ENCODE measurements at regions not wholly inside any gene's neighbourhood (a gene's known extent, or its start where the extent isn't known, plus 50 kb on each side); places are given as distances from the start of the nearest gene placed in this dataset.

- Histone ChIP-seq H3K9me1 (ENCODE audit: control insufficient read depth, extremely low read depth, insufficient read depth, low read length) (no peaks in the 10 kb centered on the region), H3K9me3 (ENCODE audit: control insufficient read depth, low read depth, low read length) (no peaks in the 10 kb centered on the region), H3K4me3 (ENCODE audit: control insufficient read depth in 2 of 3, extremely low read depth in 1 of 3, insufficient read depth in 2 of 3, low read depth in 1 of 3, low read length in 3 of 3) (no peak overlapping the region), H3K9ac (ENCODE audit: control insufficient read depth, extremely low read depth, insufficient read depth, low read length) (no peak overlapping the region), H3K27ac (ENCODE audit: control insufficient read depth, insufficient read depth, low read length) (no peak overlapping the region), H3K79me2 (ENCODE audit: control insufficient read depth, insufficient read depth, low read length) (no peaks in the 10 kb centered on the region), H3K4me1 (ENCODE audit: control insufficient read depth, extremely low read depth, insufficient read depth, low read length) (no peaks in the 10 kb centered on the region), H3K4me2 (ENCODE audit: control insufficient read depth, extremely low read depth, insufficient read depth, low read depth, low read length) (no peak overlapping the region), H4K20me1 (ENCODE audit: control insufficient read depth, extremely low read depth, insufficient read depth, low read length) (no peaks in the 10 kb centered on the region), H3K27me3 (ENCODE audit: control insufficient read depth, extremely low read depth, insufficient read depth, low read length) (no peaks in the 10 kb centered on the region), H3K36me3 (ENCODE audit: control insufficient read depth in 2 of 2, extremely low read depth in 1 of 2, insufficient read depth in 2 of 2, low read length in 2 of 2) (no peaks in the 10 kb centered on the region), H2AFZ (ENCODE audit: control insufficient read depth, low read length) (no peak overlapping the region)
- dilution Hi-C loops (cut with MboI; ENCODE audit: extremely low pct_ligation_motif_present, low sequenced_read_pairs) = no loop called here
- FAIRE-seq (no peak), DNase-seq (ENCODE audit: low read depth, low spot score) (no peak)
- no peak for TF ChIP-seq EZH2 (IDR thresholded peaks at IDR 0.05; ENCODE audit: low read length)
- no peak for TF ChIP-seq CTCF (optimal IDR thresholded peaks at IDR 0.05 in 1 of 3, IDR thresholded peaks at IDR 0.05 in 1 of 3, conservative IDR thresholded peaks at IDR 0.05 in 1 of 3; ENCODE audit: extremely low read depth in 1 of 3, insufficient read depth in 2 of 3, low read length in 3 of 3)
Measured at GRCh38 chr3:84680700-84681099, 278.1 kb upstream of the CADM2 start.

- Histone ChIP-seq H2AFZ (ENCODE audit: control insufficient read depth, low read length) (no peak overlapping the region), H3K4me3 (ENCODE audit: control insufficient read depth in 2 of 3, extremely low read depth in 1 of 3, insufficient read depth in 2 of 3, low read depth in 1 of 3, low read length in 3 of 3) (no peak overlapping the region), H4K20me1 (ENCODE audit: control insufficient read depth, extremely low read depth, insufficient read depth, low read length) (no peaks in the 10 kb centered on the region), H3K4me2 (ENCODE audit: control insufficient read depth, extremely low read depth, insufficient read depth, low read depth, low read length) (no peak overlapping the region), H3K36me3 (ENCODE audit: control insufficient read depth in 2 of 2, extremely low read depth in 1 of 2, insufficient read depth in 2 of 2, low read length in 2 of 2) (no peaks in the 10 kb centered on the region), H3K4me1 (ENCODE audit: control insufficient read depth, extremely low read depth, insufficient read depth, low read length) (no peaks in the 10 kb centered on the region), H3K9ac (ENCODE audit: control insufficient read depth, extremely low read depth, insufficient read depth, low read length) (no peak overlapping the region), H3K27ac (ENCODE audit: control insufficient read depth, insufficient read depth, low read length) (no peak overlapping the region), H3K79me2 (ENCODE audit: control insufficient read depth, insufficient read depth, low read length) (no peaks in the 10 kb centered on the region), H3K9me1 (ENCODE audit: control insufficient read depth, extremely low read depth, insufficient read depth, low read length) (no peaks in the 10 kb centered on the region), H3K9me3 (ENCODE audit: control insufficient read depth, low read depth, low read length) (no peaks in the 10 kb centered on the region), H3K27me3 (ENCODE audit: control insufficient read depth, extremely low read depth, insufficient read depth, low read length) (no peaks in the 10 kb centered on the region)
- dilution Hi-C loops (cut with MboI; ENCODE audit: extremely low pct_ligation_motif_present, low sequenced_read_pairs) = no loop called here
- DNase-seq (ENCODE audit: low read depth, low spot score) = no peak
- FAIRE-seq = no peak
- no peak for TF ChIP-seq EZH2 (IDR thresholded peaks at IDR 0.05; ENCODE audit: low read length)
- TF ChIP-seq CTCF (optimal IDR thresholded peaks at IDR 0.05 in 1 of 3, IDR thresholded peaks at IDR 0.05 in 1 of 3, conservative IDR thresholded peaks at IDR 0.05 in 1 of 3; ENCODE audit: extremely low read depth in 1 of 3, insufficient read depth in 2 of 3, low read length in 3 of 3) = no peak
Measured at GRCh38 chr3:84683493-84683892, 275.3 kb upstream of the CADM2 start.
